ENCODE measurements at regions not wholly inside any gene's neighbourhood (a gene's known extent, or its start where the extent isn't known, plus 50 kb on each side); places are given as distances from the start of the nearest gene placed in this dataset.

GRCh38 chr6:138652824-138653223, 120.7 kb upstream of the CCDC28A start:
- no peak for DNase-seq (ENCODE audit: low read depth in 2 of 2)
- no peaks in the 10 kb centered on the region for H3K79me2 ChIP-seq (ENCODE audit: control insufficient read depth, insufficient read depth, low read length)

GRCh38 chr6:138653435-138653834, 120.1 kb upstream of the CCDC28A start:
- Histone ChIP-seq H3K36me3 (ENCODE audit: control insufficient read depth, insufficient read depth, low read length) (no peaks in the 10 kb centered on the region), H3K9me3 (ENCODE audit: control insufficient read depth, insufficient read depth, low read depth, low read length) (no peaks in the 10 kb centered on the region), H3K4me1 (ENCODE audit: control insufficient read depth, extremely low read depth, insufficient read depth, low read length) (peaks cover 6% of the 10 kb centered on the region), H3K27ac (ENCODE audit: insufficient read depth, low read length) (no peak overlapping the region), H4K20me1 (ENCODE audit: control insufficient read depth, extremely low read depth, insufficient read depth, low read length) (no peaks in the 10 kb centered on the region), H3K4me3 (replicated peaks in 1 of 4; ENCODE audit: control extremely low read depth in 1 of 4, insufficient read depth in 1 of 4, low read depth in 3 of 4, low read length in 4 of 4) (no peak overlapping the region), H3K27me3 (ENCODE audit: control insufficient read depth, insufficient read depth, low read length) (no peaks in the 10 kb centered on the region), H3K9ac (ENCODE audit: insufficient read depth, low read length) (no peak overlapping the region), H2AFZ (ENCODE audit: low read length) (no peak overlapping the region), H3K4me2 (ENCODE audit: extremely low read depth, insufficient read depth, low read length) (no peak overlapping the region), H3K79me2 (ENCODE audit: control insufficient read depth, insufficient read depth, low read length) (no peaks in the 10 kb centered on the region)
- DNase-seq (ENCODE audit: low read depth in 2 of 2) = no peak
- TF ChIP-seq EZH2 (IDR thresholded peaks at IDR 0.05; ENCODE audit: low read length, missing control alignments) (no peak), CTCF (conservative IDR thresholded peaks at IDR 0.05 in 1 of 2, IDR thresholded peaks at IDR 0.05 in 1 of 2; ENCODE audit: low read depth in 1 of 2, low read length in 2 of 2) (no peak)

More at GRCh38 chr6:138652824-138653223, 120.7 kb upstream of the CCDC28A start:
- TF ChIP-seq CTCF (conservative IDR thresholded peaks at IDR 0.05 in 1 of 2, IDR thresholded peaks at IDR 0.05 in 1 of 2; ENCODE audit: low read depth in 1 of 2, low read length in 2 of 2) = no peak
- TF ChIP-seq EZH2 (IDR thresholded peaks at IDR 0.05; ENCODE audit: low read length, missing control alignments) = no peak
- no peak overlapping the region for H3K4me2 ChIP-seq (ENCODE audit: extremely low read depth, insufficient read depth, low read length)
- no peak overlapping the region for H2AFZ ChIP-seq (ENCODE audit: low read length)
- H3K36me3 ChIP-seq (ENCODE audit: control insufficient read depth, insufficient read depth, low read length) = no peaks in the 10 kb centered on the region
- H3K9ac ChIP-seq (ENCODE audit: insufficient read depth, low read length) = no peak overlapping the region
- H3K4me1 ChIP-seq (ENCODE audit: control insufficient read depth, extremely low read depth, insufficient read depth, low read length) = peaks cover 6% of the 10 kb centered on the region
- no peak overlapping the region for H3K27ac ChIP-seq (ENCODE audit: insufficient read depth, low read length)
- no peak overlapping the region for H3K4me3 ChIP-seq (replicated peaks in 1 of 4; ENCODE audit: control extremely low read depth in 1 of 4, insufficient read depth in 1 of 4, low read depth in 3 of 4, low read length in 4 of 4)
- H3K27me3 ChIP-seq (ENCODE audit: control insufficient read depth, insufficient read depth, low read length) = no peaks in the 10 kb centered on the region
- no peaks in the 10 kb centered on the region for H4K20me1 ChIP-seq (ENCODE audit: control insufficient read depth, extremely low read depth, insufficient read depth, low read length)
- no peaks in the 10 kb centered on the region for H3K9me3 ChIP-seq (ENCODE audit: control insufficient read depth, insufficient read depth, low read depth, low read length)

GRCh38 chr6:138654715-138655634, 118.6 kb upstream of the CCDC28A start:
- no peak overlapping the region for H3K4me3 ChIP-seq (replicated peaks in 1 of 4; ENCODE audit: control extremely low read depth in 1 of 4, insufficient read depth in 1 of 4, low read depth in 3 of 4, low read length in 4 of 4)
- H3K27ac ChIP-seq (ENCODE audit: insufficient read depth, low read length) = no peak overlapping the region
- peak; percentile 35 to 70 for DNase-seq (ENCODE audit: low read depth in 2 of 2)
- H3K27me3 ChIP-seq (ENCODE audit: control insufficient read depth, insufficient read depth, low read length) = no peaks in the 10 kb centered on the region
- H3K4me2 ChIP-seq (ENCODE audit: extremely low read depth, insufficient read depth, low read length) = no peak overlapping the region
- H3K79me2 ChIP-seq (ENCODE audit: control insufficient read depth, insufficient read depth, low read length) = no peaks in the 10 kb centered on the region
- H3K9me3 ChIP-seq (ENCODE audit: control insufficient read depth, insufficient read depth, low read depth, low read length) = no peaks in the 10 kb centered on the region
- H2AFZ ChIP-seq (ENCODE audit: low read length) = no peak overlapping the region
- H3K4me1 ChIP-seq (ENCODE audit: control insufficient read depth, extremely low read depth, insufficient read depth, low read length) = peaks cover 6% of the 10 kb centered on the region
- no peaks in the 10 kb centered on the region for H3K36me3 ChIP-seq (ENCODE audit: control insufficient read depth, insufficient read depth, low read length)
- TF ChIP-seq EZH2 (IDR thresholded peaks at IDR 0.05; ENCODE audit: low read length, missing control alignments) (no peak), CTCF (conservative IDR thresholded peaks at IDR 0.05 in 1 of 2, IDR thresholded peaks at IDR 0.05 in 1 of 2; ENCODE audit: low read depth in 1 of 2, low read length in 2 of 2) (no peak)
- no peak overlapping the region for H3K9ac ChIP-seq (ENCODE audit: insufficient read depth, low read length)
- H4K20me1 ChIP-seq (ENCODE audit: control insufficient read depth, extremely low read depth, insufficient read depth, low read length) = no peaks in the 10 kb centered on the region
